ENCODE measurements at regions not wholly inside any gene's neighbourhood (a gene's known extent, or its start where the extent isn't known, plus 50 kb on each side); places are given as distances from the start of the nearest gene placed in this dataset.
A peak's percentile ranks its signal among the peaks of the same experiment; 100 is the strongest.

- ATAC-seq (no peak), DNase-seq (no peak)
- TF ChIP-seq POLR2A (IDR thresholded peaks at IDR 0.05) (no peak), CTCF (IDR thresholded peaks at IDR 0.05) (no peak)
- 84 to 94% (median 92%) methylated on average over 2 of the region's 2 CpGs for WGBS, 4 donors
- Histone ChIP-seq H3K9me3 (peaks cover 0 to 11% (median 0%) of the 10 kb centered on the region in 12 donors), H3K36me3 (no peaks in the 10 kb centered on the region), H3K27ac (peak overlapping the region in 1 of 12 donors; percentile 39), H3K4me3 (no peak overlapping the region), H3K27me3 (no peaks in the 10 kb centered on the region), H3K4me1 (peaks cover 0 to 26% (median 0%) of the 10 kb centered on the region in 12 donors)
- intact Hi-C loops (cut with DNase I), result loop anchor here in 2 of 10 donors (10.0 kb wide), 1 partner anchor 1219 kb away; no protein-coding TSS in a partner anchor
Measured at GRCh38 chr12:92603741-92604432, 98.9 kb upstream of the PLEKHG7 start.

- H3K27ac ChIP-seq, result no peak overlapping the region
- H3K9me3 ChIP-seq, result peaks cover 0 to 11% (median 0%) of the 10 kb centered on the region in 12 donors
- peaks cover 0 to 19% (median 0%) of the 10 kb centered on the region in 12 donors for H3K4me1 ChIP-seq
- DNase-seq (no peak), ATAC-seq (no peak)
- H3K27me3 ChIP-seq, result no peaks in the 10 kb centered on the region
- no peak overlapping the region for H3K4me3 ChIP-seq
- intact Hi-C loops (cut with DNase I), result loop anchor here in 2 of 10 donors (10.0 kb wide), 1 partner anchor 1218 kb away; no protein-coding TSS in a partner anchor
- no peak for TF ChIP-seq POLR2A (IDR thresholded peaks at IDR 0.05)
- TF ChIP-seq CTCF (IDR thresholded peaks at IDR 0.05), result no peak
- H3K36me3 ChIP-seq, result no peaks in the 10 kb centered on the region
- 87 to 90% (median 89%) methylated on average over 2 of the region's 2 CpGs for WGBS, 4 donors
Measured at GRCh38 chr12:92602930-92603623, 99.7 kb upstream of the PLEKHG7 start.

DNA sequence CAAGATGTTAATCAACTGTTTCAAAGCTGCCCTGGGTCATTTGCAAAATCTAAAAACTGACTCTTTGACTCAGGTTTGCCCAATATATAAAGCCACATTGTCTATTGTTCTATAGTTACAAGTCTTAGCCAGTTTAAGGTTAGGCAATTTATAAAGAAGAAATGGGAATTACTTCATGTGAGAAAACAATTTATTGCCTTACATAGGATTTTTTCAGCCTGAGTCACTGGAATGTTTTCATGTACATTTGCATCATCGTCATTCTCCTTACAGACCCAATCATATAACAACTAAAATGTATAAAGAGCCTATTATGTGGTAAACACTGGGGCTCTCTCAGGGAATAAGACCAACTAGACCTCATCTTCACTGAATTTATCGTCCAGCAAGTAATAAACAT is 100.3 kb upstream of the PLEKHG7 start:
- H3K4me3 ChIP-seq, result no peak overlapping the region
- intact Hi-C loops (cut with DNase I), result loop anchor here in 2 of 10 donors (10.0 kb wide), 1 partner anchor 1218 kb away; no protein-coding TSS in a partner anchor
- ATAC-seq (no peak), DNase-seq (no peak)
- no peak overlapping the region for H3K27ac ChIP-seq
- peaks cover 0 to 11% (median 0%) of the 10 kb centered on the region in 12 donors for H3K9me3 ChIP-seq
- H3K36me3 ChIP-seq, result no peaks in the 10 kb centered on the region
- no peak for TF ChIP-seq CTCF (IDR thresholded peaks at IDR 0.05)
- TF ChIP-seq POLR2A (IDR thresholded peaks at IDR 0.05), result no peak
- WGBS, 4 donors, result 73 to 84% (median 78%) methylated on average over 2 of the region's 2 CpGs
- peaks cover 0 to 15% (median 0%) of the 10 kb centered on the region in 12 donors for H3K4me1 ChIP-seq
- H3K27me3 ChIP-seq, result no peaks in the 10 kb centered on the region

- no peaks in the 10 kb centered on the region for H3K36me3 ChIP-seq
- peaks cover 0 to 11% (median 0%) of the 10 kb centered on the region in 12 donors for H3K9me3 ChIP-seq
- no peak overlapping the region for H3K27ac ChIP-seq
- no peak for DNase-seq
- intact Hi-C loops (cut with DNase I), result loop anchor here in 2 of 10 donors (10.0 kb wide), 1 partner anchor 1217 kb away; no protein-coding TSS in a partner anchor
- peaks cover 0 to 15% (median 0%) of the 10 kb centered on the region in 12 donors for H3K4me1 ChIP-seq
- 73 to 88% (median 74%) methylated on average over 6 of the region's 6 CpGs for WGBS, 4 donors
- TF ChIP-seq CTCF (IDR thresholded peaks at IDR 0.05), result no peak
- no peak for TF ChIP-seq POLR2A (IDR thresholded peaks at IDR 0.05)
- no peak overlapping the region for H3K4me3 ChIP-seq
- no peak for ATAC-seq
- no peaks in the 10 kb centered on the region for H3K27me3 ChIP-seq
Measured at GRCh38 chr12:92601680-92602079, 101.1 kb upstream of the PLEKHG7 start.

All from heart left ventricle (tissue), 16 donors.